Omental fat pad (tissue), 3 donors: ENCODE measurements at regions not wholly inside any gene's neighbourhood (a gene's known extent, or its start where the extent isn't known, plus 50 kb on each side); places are given as distances from the start of the nearest gene placed in this dataset.
"Not testable (repeated sequence)": the region's sequence is repeated elsewhere in the genome, so short reads cannot be mapped to it uniquely, and the experiment has no call there.

Source experiments
- ATAC-seq: fragments of 150-250 bp; one replicate; pipeline ENCODE4 v1.9.1; 2016; ENCODE audit warnings: mild to moderate bottlenecking, moderate library complexity; ENCODE audit not compliant: low FRiP score
- DNase-seq: peaks from one replicate; pipeline ENCODE4 v3.0.0-alpha.2; 2019; ENCODE audit warnings: low spot score
- CTCF ChIP-seq, 3 donors: fragments of 450-650 bp; IDR thresholded peaks; one replicate each; pipeline ENCODE4 v1.5.1; 2016 to 2017; ENCODE audit warnings: antibody characterized with exemption in 3 of 3, mild to moderate bottlenecking in 3 of 3, moderate library complexity in 2 of 3

GRCh38 chr19:28122734-28123133 is 1090.2 kb downstream of the UQCRFS1 start:
- DNase-seq (no peak), ATAC-seq (no peak)
- TF ChIP-seq CTCF (IDR thresholded peaks at IDR 0.05): no peak

- no peak for TF ChIP-seq CTCF (IDR thresholded peaks at IDR 0.05)
- ATAC-seq (no peak), DNase-seq (no peak)
Measured at GRCh38 chr19:28118235-28118634, 1094.7 kb downstream of the UQCRFS1 start.

- ATAC-seq (no peak), DNase-seq (no peak)
- TF ChIP-seq CTCF (IDR thresholded peaks at IDR 0.05): no peak
Measured at GRCh38 chr19:28117143-28117542, 1095.8 kb downstream of the UQCRFS1 start.

GRCh38 chr19:28116379-28116778 is 1096.6 kb downstream of the UQCRFS1 start:
- DNase-seq, ATAC-seq: not testable (repeated sequence)

GRCh38 chr19:28103921-28104320 is 1109.0 kb downstream of the UQCRFS1 start:
- ATAC-seq (no peak), DNase-seq (no peak)

GRCh38 chr19:28084659-28085157 is 1128.2 kb downstream of the UQCRFS1 start:
- not testable (repeated sequence) for DNase-seq, ATAC-seq

More at GRCh38 chr19:28103921-28104320, 1109.0 kb downstream of the UQCRFS1 start:
- no peak for TF ChIP-seq CTCF (IDR thresholded peaks at IDR 0.05)

- TF ChIP-seq CTCF (IDR thresholded peaks at IDR 0.05): no peak
- ATAC-seq (no peak), DNase-seq (no peak)
Measured at GRCh38 chr19:28076628-28077027, 1136.3 kb downstream of the UQCRFS1 start.

- DNase-seq (no peak), ATAC-seq (no peak)
- TF ChIP-seq CTCF (IDR thresholded peaks at IDR 0.05): no peak
Measured at GRCh38 chr19:28075229-28075628, 1137.7 kb downstream of the UQCRFS1 start.
